MCF 10A (cell line): ENCODE measurements at regions not wholly inside any gene's neighbourhood (a gene's known extent, or its start where the extent isn't known, plus 50 kb on each side); places are given as distances from the start of the nearest gene placed in this dataset.

Experiments used
- BruUV-seq: library from RNA; stranded (reverse); fragments of 400-500 nt; replicated peaks from 2 replicates; lab custom pipeline; 2021; lab: Mats Ljungman, UMichigan
- CTCF ChIA-PET: fragments of 300-600 bp; sonication (Branson Sonifier 250); formaldehyde crosslinking; extraction: SDS; loops from one replicate; lab custom pipeline; 2021; ENCODE audit warnings: antibody characterized with exemption, inconsistent platforms; lab: Yijun Ruan, JAX
- POLR2A ChIA-PET: fragments of 300-600, 350-650 bp; sonication (Branson Sonifier 250); formaldehyde crosslinking; extraction: SDS; loops from one replicate; lab custom pipeline; 2020; ENCODE audit warnings: antibody characterized with exemption, inconsistent platforms; lab: Yijun Ruan, JAX
- DNase-seq: peaks from one replicate; pipeline ENCODE4 v3.0.0-alpha.2; 2018; ENCODE audit not compliant: unreplicated experiment
- H3K27ac Mint-ChIP-seq: one replicate; pipeline ENCODE4 v1.8.0; 2022; ENCODE audit warnings: mild to moderate bottlenecking, low read depth, mixed read lengths; ENCODE audit not compliant: unreplicated experiment
- H3K27me3 Mint-ChIP-seq: one replicate; pipeline ENCODE4 v1.8.0; 2022; ENCODE audit warnings: mixed read lengths; ENCODE audit not compliant: insufficient read depth, unreplicated experiment
- H3K36me3 Mint-ChIP-seq: one replicate; pipeline ENCODE4 v1.8.0; 2022; ENCODE audit warnings: mild to moderate bottlenecking, moderate library complexity, mixed read lengths; ENCODE audit not compliant: insufficient read depth, unreplicated experiment
- H3K4me1 Mint-ChIP-seq: one replicate; pipeline ENCODE4 v1.8.0; 2022; ENCODE audit warnings: mixed read lengths; ENCODE audit not compliant: insufficient read depth, unreplicated experiment
- H3K4me3 Mint-ChIP-seq: one replicate; pipeline ENCODE4 v1.8.0; 2022; ENCODE audit warnings: mild to moderate bottlenecking, moderate library complexity, mixed read lengths; ENCODE audit not compliant: unreplicated experiment
- H3K9me3 Mint-ChIP-seq: one replicate; pipeline ENCODE4 v1.8.0; 2022; ENCODE audit warnings: mixed read lengths; ENCODE audit not compliant: unreplicated experiment
- intact Hi-C: fragments of 100-400 bp; cut with micrococcal nuclease; formaldehyde crosslinking; loops from 2 replicates; pipeline ENCODE4 v1.14.1; 2022
- TF ChIP-seq, protein P1 (sequence below): fragments of 200-600 bp; IDR thresholded peaks from one replicate; pipeline ENCODE4 v1.8.0; 2022; ENCODE audit warnings: antibody characterized with exemption, mild to moderate bottlenecking; ENCODE audit not compliant: unreplicated experiment

DNA sequence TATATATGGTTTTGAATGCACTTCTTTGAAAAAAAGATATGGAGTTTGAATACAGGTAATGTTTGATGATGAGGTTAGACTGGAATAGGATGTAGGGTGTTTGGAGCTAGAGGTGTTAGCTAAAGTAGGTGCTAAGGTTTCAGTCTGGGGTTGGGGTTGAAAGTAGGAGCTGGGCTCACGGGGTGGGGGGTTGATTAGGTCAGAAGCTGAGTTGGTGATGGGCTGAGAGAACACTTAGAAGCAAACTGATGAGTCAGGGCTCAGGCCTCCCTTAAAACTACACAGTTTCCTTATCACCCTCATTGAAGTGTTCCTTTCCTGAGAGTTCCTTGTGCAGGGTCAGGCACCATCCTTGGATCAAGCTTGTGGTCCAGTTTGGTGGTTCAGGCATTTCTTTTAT, 308.8 kb upstream of the ADAMTS16 start:
- DNase-seq, result no peak
- intact Hi-C loops, result no loop called here
- H3K36me3 Mint-ChIP-seq, result no peaks in the 10 kb centered on the region
- BruUV-seq, result no TSS peak
- H3K9me3 Mint-ChIP-seq, result no peaks in the 10 kb centered on the region
- no peak overlapping the region for H3K27ac Mint-ChIP-seq
- H3K27me3 Mint-ChIP-seq, result no peaks in the 10 kb centered on the region
- TF ChIP-seq, protein P1, sequence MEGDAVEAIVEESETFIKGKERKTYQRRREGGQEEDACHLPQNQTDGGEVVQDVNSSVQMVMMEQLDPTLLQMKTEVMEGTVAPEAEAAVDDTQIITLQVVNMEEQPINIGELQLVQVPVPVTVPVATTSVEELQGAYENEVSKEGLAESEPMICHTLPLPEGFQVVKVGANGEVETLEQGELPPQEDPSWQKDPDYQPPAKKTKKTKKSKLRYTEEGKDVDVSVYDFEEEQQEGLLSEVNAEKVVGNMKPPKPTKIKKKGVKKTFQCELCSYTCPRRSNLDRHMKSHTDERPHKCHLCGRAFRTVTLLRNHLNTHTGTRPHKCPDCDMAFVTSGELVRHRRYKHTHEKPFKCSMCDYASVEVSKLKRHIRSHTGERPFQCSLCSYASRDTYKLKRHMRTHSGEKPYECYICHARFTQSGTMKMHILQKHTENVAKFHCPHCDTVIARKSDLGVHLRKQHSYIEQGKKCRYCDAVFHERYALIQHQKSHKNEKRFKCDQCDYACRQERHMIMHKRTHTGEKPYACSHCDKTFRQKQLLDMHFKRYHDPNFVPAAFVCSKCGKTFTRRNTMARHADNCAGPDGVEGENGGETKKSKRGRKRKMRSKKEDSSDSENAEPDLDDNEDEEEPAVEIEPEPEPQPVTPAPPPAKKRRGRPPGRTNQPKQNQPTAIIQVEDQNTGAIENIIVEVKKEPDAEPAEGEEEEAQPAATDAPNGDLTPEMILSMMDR, result no peak
- no peaks in the 10 kb centered on the region for H3K4me1 Mint-ChIP-seq
- POLR2A ChIA-PET, result no interaction called here
- no peak overlapping the region for H3K4me3 Mint-ChIP-seq
- CTCF ChIA-PET, result interaction anchor here (1.0 kb wide), 1 partner anchor 131 kb away, joined by 5 read pairs; no protein-coding TSS in a partner anchor

DNA sequence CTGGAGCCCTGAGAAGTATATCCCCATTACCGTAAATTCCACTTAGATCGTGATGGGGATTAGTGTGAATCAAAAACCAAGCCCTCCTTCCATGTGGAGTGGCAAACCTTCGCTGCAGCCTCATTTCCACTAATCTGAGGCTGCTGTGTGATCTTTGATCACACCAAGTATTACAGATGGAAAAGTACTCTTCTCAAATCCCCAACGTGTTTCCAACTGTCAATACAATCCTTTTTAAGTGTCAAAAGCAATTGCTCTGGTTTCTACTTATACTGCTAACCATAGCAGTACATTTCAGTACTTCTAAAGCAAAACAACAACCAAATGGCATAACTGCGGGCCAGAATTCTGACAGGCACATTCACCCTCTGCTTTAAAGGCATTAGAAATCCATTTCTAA, 307.7 kb upstream of the ADAMTS16 start:
- no peaks in the 10 kb centered on the region for H3K9me3 Mint-ChIP-seq
- no peaks in the 10 kb centered on the region for H3K27me3 Mint-ChIP-seq
- H3K36me3 Mint-ChIP-seq, result no peaks in the 10 kb centered on the region
- no peak overlapping the region for H3K4me3 Mint-ChIP-seq
- intact Hi-C loops, result no loop called here
- TF ChIP-seq, protein P1, result no peak
- DNase-seq, result no peak
- ChIA-PET CTCF (no interaction called here), POLR2A (no interaction called here)
- BruUV-seq, result no TSS peak
- H3K27ac Mint-ChIP-seq, result no peak overlapping the region
- no peaks in the 10 kb centered on the region for H3K4me1 Mint-ChIP-seq

DNA sequence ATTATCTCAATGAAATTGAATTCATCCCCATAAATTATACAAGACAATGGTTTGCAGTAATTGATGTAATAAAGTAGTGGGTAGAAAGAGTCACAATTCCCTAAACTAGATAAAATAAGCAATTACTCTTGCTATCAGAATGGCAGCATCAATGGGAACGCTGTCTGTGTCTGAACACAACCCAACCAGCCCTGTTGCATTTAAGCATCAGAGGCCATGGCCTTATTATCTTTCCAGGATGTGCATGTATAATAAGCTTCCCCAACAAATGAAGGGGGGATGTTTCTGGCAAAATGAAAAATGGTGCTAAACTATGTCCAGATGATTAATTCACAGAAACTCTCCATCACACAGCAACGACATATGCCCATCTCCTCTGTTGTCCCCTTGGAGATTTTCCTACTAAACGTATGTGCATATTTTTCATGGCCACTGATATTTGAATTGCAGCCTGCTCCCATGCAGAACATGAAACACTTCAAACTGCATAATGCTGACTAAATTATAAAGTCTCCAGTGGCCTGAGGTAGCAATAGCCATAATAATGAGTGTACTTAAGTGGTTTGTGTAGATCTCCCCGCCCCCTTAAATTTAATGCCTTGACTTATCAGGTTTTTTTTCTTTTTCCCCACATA, 306.9 kb upstream of the ADAMTS16 start:
- no peak overlapping the region for H3K27ac Mint-ChIP-seq
- no peaks in the 10 kb centered on the region for H3K27me3 Mint-ChIP-seq
- ChIA-PET POLR2A (no interaction called here), CTCF (no interaction called here)
- H3K4me3 Mint-ChIP-seq, result no peak overlapping the region
- no TSS peak for BruUV-seq
- DNase-seq, result no peak
- no peaks in the 10 kb centered on the region for H3K9me3 Mint-ChIP-seq
- no peaks in the 10 kb centered on the region for H3K36me3 Mint-ChIP-seq
- H3K4me1 Mint-ChIP-seq, result no peaks in the 10 kb centered on the region
- intact Hi-C loops, result no loop called here
- TF ChIP-seq, protein P1, result no peak

DNA sequence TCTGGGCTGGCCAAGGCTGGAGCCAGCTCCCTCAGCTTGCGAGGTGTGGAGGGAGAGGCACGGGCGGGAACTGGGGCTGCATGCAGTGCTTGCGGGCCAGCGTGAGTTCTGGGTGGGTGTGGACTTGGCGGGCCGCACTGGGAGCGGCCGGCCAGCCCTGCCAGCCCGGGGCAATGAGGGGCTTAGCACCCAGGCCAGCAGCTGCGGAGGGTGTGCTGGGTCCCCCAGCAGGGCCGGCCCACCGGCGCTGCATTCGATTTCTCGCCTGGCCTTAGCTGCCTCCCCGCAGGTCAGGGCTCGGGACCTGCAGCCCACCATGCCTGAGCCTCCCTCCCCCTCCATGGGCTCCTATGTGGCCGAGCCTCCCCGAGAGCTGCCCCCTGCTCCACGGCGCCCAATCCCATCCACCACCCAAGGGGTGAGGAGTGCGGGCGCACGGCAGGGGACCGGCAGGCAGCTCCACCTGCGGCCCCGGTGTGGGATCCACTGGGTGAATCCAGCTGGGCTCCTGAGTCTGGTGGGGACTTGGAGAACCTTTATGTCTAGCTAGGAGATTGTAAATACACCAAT, 302.6 kb upstream of the ADAMTS16 start:
- Mint-ChIP-seq H3K27ac (no peak overlapping the region), H3K4me1 (no peaks in the 10 kb centered on the region), H3K36me3 (no peaks in the 10 kb centered on the region), H3K4me3 (no peak overlapping the region), H3K27me3 (no peaks in the 10 kb centered on the region), H3K9me3 (peaks cover 7% of the 10 kb centered on the region)
- TF ChIP-seq, protein P1, result no peak
- DNase-seq, result no peak
- CTCF ChIA-PET, result no interaction called here
- POLR2A ChIA-PET, result no interaction called here
- intact Hi-C loops, result no loop called here
- no TSS peak for BruUV-seq
